ENCODE measurements at regions not wholly inside any gene's neighbourhood (a gene's known extent, or its start where the extent isn't known, plus 50 kb on each side); places are given as distances from the start of the nearest gene placed in this dataset.

DNA sequence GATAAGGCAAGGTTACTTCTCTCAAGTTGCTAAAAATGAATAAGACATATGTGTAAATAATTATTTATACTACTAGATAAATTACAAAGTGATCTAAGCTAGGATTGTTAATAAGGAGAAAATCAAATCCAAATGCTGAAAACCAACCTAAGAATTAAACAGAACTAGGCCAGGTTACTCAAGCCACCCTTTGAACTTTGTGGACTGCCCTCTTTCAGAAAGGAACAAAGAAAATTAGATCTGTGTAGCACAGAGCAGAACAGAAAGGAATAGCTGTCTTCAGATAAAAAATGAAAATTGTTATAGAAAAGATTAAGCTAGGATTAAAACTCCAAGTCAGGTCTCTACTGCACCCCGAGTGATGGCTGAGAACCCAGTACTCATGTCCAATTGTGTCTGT is 158.2 kb upstream of the LRIG1 start:
- 96 to 100% methylated on average over 1 of the region's 1 CpG for WGBS, 2 donors
- H3K9me3 ChIP-seq = no peaks in the 10 kb centered on the region
- TF ChIP-seq, protein P1, sequence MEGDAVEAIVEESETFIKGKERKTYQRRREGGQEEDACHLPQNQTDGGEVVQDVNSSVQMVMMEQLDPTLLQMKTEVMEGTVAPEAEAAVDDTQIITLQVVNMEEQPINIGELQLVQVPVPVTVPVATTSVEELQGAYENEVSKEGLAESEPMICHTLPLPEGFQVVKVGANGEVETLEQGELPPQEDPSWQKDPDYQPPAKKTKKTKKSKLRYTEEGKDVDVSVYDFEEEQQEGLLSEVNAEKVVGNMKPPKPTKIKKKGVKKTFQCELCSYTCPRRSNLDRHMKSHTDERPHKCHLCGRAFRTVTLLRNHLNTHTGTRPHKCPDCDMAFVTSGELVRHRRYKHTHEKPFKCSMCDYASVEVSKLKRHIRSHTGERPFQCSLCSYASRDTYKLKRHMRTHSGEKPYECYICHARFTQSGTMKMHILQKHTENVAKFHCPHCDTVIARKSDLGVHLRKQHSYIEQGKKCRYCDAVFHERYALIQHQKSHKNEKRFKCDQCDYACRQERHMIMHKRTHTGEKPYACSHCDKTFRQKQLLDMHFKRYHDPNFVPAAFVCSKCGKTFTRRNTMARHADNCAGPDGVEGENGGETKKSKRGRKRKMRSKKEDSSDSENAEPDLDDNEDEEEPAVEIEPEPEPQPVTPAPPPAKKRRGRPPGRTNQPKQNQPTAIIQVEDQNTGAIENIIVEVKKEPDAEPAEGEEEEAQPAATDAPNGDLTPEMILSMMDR (IDR thresholded peaks at IDR 0.05) = no peak
- TF ChIP-seq POLR2A (IDR thresholded peaks at IDR 0.05) (no peak), EP300 (IDR thresholded peaks at IDR 0.05) (no peak)
- DNase-seq (ENCODE audit: low spot score in 2 of 2) = no peak
- H3K36me3 ChIP-seq = no peaks in the 10 kb centered on the region
- no peak overlapping the region for H3K27ac ChIP-seq
- no peak overlapping the region for H3K4me3 ChIP-seq
- peaks cover 0 to 20% (median 3%) of the 10 kb centered on the region in 4 donors for H3K4me1 ChIP-seq
- H3K27me3 ChIP-seq = no peaks in the 10 kb centered on the region

- H3K27me3 ChIP-seq = no peaks in the 10 kb centered on the region
- H3K9me3 ChIP-seq = no peaks in the 10 kb centered on the region
- WGBS, 2 donors = 76 to 94% methylated on average over 4 of the region's 4 CpGs
- H3K4me3 ChIP-seq = no peak overlapping the region
- no peaks in the 10 kb centered on the region for H3K36me3 ChIP-seq
- TF ChIP-seq, protein P1 (IDR thresholded peaks at IDR 0.05) = no peak
- no peak for TF ChIP-seq EP300 (IDR thresholded peaks at IDR 0.05)
- no peak for TF ChIP-seq POLR2A (IDR thresholded peaks at IDR 0.05)
- DNase-seq (ENCODE audit: low spot score in 2 of 2) = no peak
- H3K27ac ChIP-seq = no peak overlapping the region
- peaks cover 0 to 2% (median under 1%) of the 10 kb centered on the region in 4 donors for H3K4me1 ChIP-seq
These were observed 160.8 kb upstream of the LRIG1 start for GRCh38 chr3:66661628-66662027.

DNA sequence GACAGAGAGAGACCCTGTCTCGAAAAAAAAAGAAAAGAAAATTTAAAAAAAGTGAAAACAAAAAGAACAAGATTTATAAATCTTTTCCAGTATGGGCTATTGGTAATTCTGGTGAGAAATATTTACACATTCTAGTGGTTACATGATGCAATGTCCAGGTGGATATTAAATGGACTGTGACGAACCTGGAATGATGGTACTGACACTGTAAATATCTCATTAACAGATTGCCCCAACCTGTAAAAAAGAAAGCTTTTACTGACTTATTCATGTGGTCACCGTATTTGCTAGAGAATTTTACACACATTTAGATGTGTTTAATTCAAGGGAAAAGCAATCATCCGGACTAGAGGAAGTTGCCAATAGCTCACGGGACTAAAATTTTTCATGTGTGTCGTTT is 162.1 kb upstream of the LRIG1 start:
- no peaks in the 10 kb centered on the region for H3K9me3 ChIP-seq
- no peaks in the 10 kb centered on the region for H3K36me3 ChIP-seq
- peaks cover 0 to 5% (median 0%) of the 10 kb centered on the region in 4 donors for H3K4me1 ChIP-seq
- no peak for DNase-seq (ENCODE audit: low spot score in 2 of 2)
- H3K4me3 ChIP-seq = no peak overlapping the region
- TF ChIP-seq POLR2A (IDR thresholded peaks at IDR 0.05) = no peak
- TF ChIP-seq EP300 (IDR thresholded peaks at IDR 0.05) = no peak
- TF ChIP-seq, protein P1 (IDR thresholded peaks at IDR 0.05) = no peak
- no peak overlapping the region for H3K27ac ChIP-seq
- WGBS, 2 donors = 91 to 92% methylated on average over 6 of the region's 6 CpGs
- H3K27me3 ChIP-seq = no peaks in the 10 kb centered on the region

GRCh38 chr3:66665021-66665695 is 164.3 kb upstream of the LRIG1 start:
- Histone ChIP-seq H3K9me3 (no peaks in the 10 kb centered on the region), H3K4me1 (peaks cover 0 to 5% (median 0%) of the 10 kb centered on the region in 4 donors), H3K36me3 (no peaks in the 10 kb centered on the region), H3K27me3 (no peaks in the 10 kb centered on the region), H3K27ac (no peak overlapping the region), H3K4me3 (no peak overlapping the region)
- DNase-seq (ENCODE audit: low spot score in 2 of 2) = no peak
- WGBS, 2 donors = 92 to 95% methylated on average over 5 of the region's 5 CpGs
- no peak for TF ChIP-seq POLR2A (IDR thresholded peaks at IDR 0.05)

DNA sequence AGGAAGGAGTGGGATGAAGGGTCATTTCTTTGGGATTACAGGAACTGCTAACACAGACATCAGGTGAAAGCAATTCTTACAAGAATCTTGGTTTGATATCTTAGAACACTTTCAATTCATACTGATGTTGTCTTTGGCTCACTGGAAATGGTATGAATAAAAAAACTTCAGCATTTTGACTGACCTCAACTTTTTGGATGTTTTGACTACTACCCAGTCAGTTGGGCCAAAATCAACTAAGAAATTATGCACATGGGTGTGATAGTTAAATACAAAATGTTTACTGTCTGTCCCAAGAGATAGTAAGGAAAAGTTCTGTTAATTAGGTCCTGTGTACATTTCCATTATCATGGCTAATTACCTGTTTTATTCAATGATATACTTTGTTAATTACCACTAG is 165.5 kb upstream of the LRIG1 start:
- H3K4me1 ChIP-seq = peaks cover 0 to 5% (median 0%) of the 10 kb centered on the region in 4 donors
- DNase-seq (ENCODE audit: low spot score in 2 of 2) = no peak
- TF ChIP-seq POLR2A (IDR thresholded peaks at IDR 0.05) (no peak), EP300 (IDR thresholded peaks at IDR 0.05) (no peak)
- TF ChIP-seq, protein P1 (IDR thresholded peaks at IDR 0.05) = no peak
- H3K4me3 ChIP-seq = no peak overlapping the region
- no peaks in the 10 kb centered on the region for H3K9me3 ChIP-seq
- no peaks in the 10 kb centered on the region for H3K27me3 ChIP-seq
- H3K27ac ChIP-seq = peak overlapping the region in 1 of 4 donors; percentile 8
- H3K36me3 ChIP-seq = no peaks in the 10 kb centered on the region
